ENCODE measurements at regions not wholly inside any gene's neighbourhood (a gene's known extent, or its start where the extent isn't known, plus 50 kb on each side); places are given as distances from the start of the nearest gene placed in this dataset.

GRCh38 chr4:53859305-53859704 lies 205.1 kb downstream of the CHIC2 start:
- no peak for TF ChIP-seq CTCF (IDR thresholded peaks at IDR 0.05)
- peaks cover 0 to 5% (median 2%) of the 10 kb centered on the region in 4 donors for H3K4me1 ChIP-seq
- intact Hi-C loops (cut with DNase I; ENCODE audit: low total_unique reads) = no loop called here
- no peaks in the 10 kb centered on the region for H3K27me3 ChIP-seq
- no peak overlapping the region for H3K4me3 ChIP-seq
- DNase-seq = no peak
- no peaks in the 10 kb centered on the region for H3K36me3 ChIP-seq
- no peak overlapping the region for H3K27ac ChIP-seq
- peaks cover 0 to 5% (median 0%) of the 10 kb centered on the region in 3 donors for H3K9me3 ChIP-seq

- H3K27ac ChIP-seq = no peak overlapping the region
- no peaks in the 10 kb centered on the region for H3K36me3 ChIP-seq
- peaks cover 0 to 5% (median 2%) of the 10 kb centered on the region in 4 donors for H3K4me1 ChIP-seq
- no peaks in the 10 kb centered on the region for H3K27me3 ChIP-seq
- no peak for TF ChIP-seq CTCF (IDR thresholded peaks at IDR 0.05)
- no peak overlapping the region for H3K4me3 ChIP-seq
- intact Hi-C loops (cut with DNase I; ENCODE audit: low total_unique reads) = no loop called here
- peaks cover 0 to 5% (median 0%) of the 10 kb centered on the region in 3 donors for H3K9me3 ChIP-seq
- no peak for DNase-seq
Measured at GRCh38 chr4:53858744-53859143, 205.7 kb downstream of the CHIC2 start.

- H3K27ac ChIP-seq = peak overlapping the region; percentile 19 to 35
Measured at GRCh38 chr4:53855581-53856250, 208.7 kb downstream of the CHIC2 start.

GRCh38 chr4:53854991-53855568 lies 209.3 kb downstream of the CHIC2 start:
- no peak for TF ChIP-seq CTCF (IDR thresholded peaks at IDR 0.05)
- peaks cover 0 to 5% (median 0%) of the 10 kb centered on the region in 3 donors for H3K9me3 ChIP-seq
- DNase-seq = no peak
- no peak overlapping the region for H3K27ac ChIP-seq
- H3K27me3 ChIP-seq = no peaks in the 10 kb centered on the region
- intact Hi-C loops (cut with DNase I; ENCODE audit: low total_unique reads) = no loop called here
- H3K4me1 ChIP-seq = peaks cover 0 to 5% (median 2%) of the 10 kb centered on the region in 4 donors
- H3K36me3 ChIP-seq = no peaks in the 10 kb centered on the region
- no peak overlapping the region for H3K4me3 ChIP-seq

More at GRCh38 chr4:53855581-53856250, 208.7 kb downstream of the CHIC2 start:
- no peak for DNase-seq
- Histone ChIP-seq H3K36me3 (no peaks in the 10 kb centered on the region), H3K4me3 (no peak overlapping the region), H3K4me1 (peaks cover 0 to 5% (median 2%) of the 10 kb centered on the region in 4 donors), H3K9me3 (peaks cover 0 to 5% (median 0%) of the 10 kb centered on the region in 3 donors), H3K27me3 (no peaks in the 10 kb centered on the region)
- TF ChIP-seq CTCF (IDR thresholded peaks at IDR 0.05) = no peak
- intact Hi-C loops (cut with DNase I; ENCODE audit: low total_unique reads) = no loop called here

GRCh38 chr4:53852343-53852742 lies 212.1 kb downstream of the CHIC2 start:
- Histone ChIP-seq H3K36me3 (no peaks in the 10 kb centered on the region), H3K27ac (no peak overlapping the region), H3K27me3 (no peaks in the 10 kb centered on the region), H3K9me3 (no peaks in the 10 kb centered on the region), H3K4me3 (no peak overlapping the region), H3K4me1 (peaks cover 0 to 5% (median 2%) of the 10 kb centered on the region in 4 donors)
- no peak for TF ChIP-seq CTCF (IDR thresholded peaks at IDR 0.05)
- intact Hi-C loops (cut with DNase I; ENCODE audit: low total_unique reads) = no loop called here
- DNase-seq = no peak
